IMR-90 (cell line): ENCODE measurements at regions not wholly inside any gene's neighbourhood (a gene's known extent, or its start where the extent isn't known, plus 50 kb on each side); places are given as distances from the start of the nearest gene placed in this dataset.

Experiments
- ATAC-seq: fragments of 200-7000 bp; cut with Tn5 transposase; 2 replicates; pipeline ENCODE4 v1.9.1; 2020; ENCODE audit warnings: low read depth, mild to moderate bottlenecking, moderate library complexity
- BruUV-seq: library from RNA; stranded (reverse); fragments of 400-500 nt; replicated peaks from 2 replicates; lab custom pipeline; 2021; lab: Mats Ljungman, UMichigan
- CTCF ChIA-PET: fragments of 300-600 bp; formaldehyde crosslinking; extraction: SDS; loops from one replicate; lab custom pipeline; 2021; ENCODE audit warnings: antibody characterized with exemption; lab: Yijun Ruan, JAX
- POLR2A ChIA-PET: fragments of 300-600 bp; sonication (Branson Sonifier 250); formaldehyde crosslinking; loops from one replicate; lab custom pipeline; 2022; ENCODE audit warnings: antibody characterized with exemption; ENCODE audit not compliant: unreplicated experiment; lab: Charles Lee
- DNase-seq: peaks from one replicate; pipeline ENCODE4 v3.0.0; 2013
- H2AFZ ChIP-seq: replicated peaks from 2 replicates; pipeline ENCODE3; 2013; ENCODE audit warnings: low read length, mild to moderate bottlenecking; ENCODE audit not compliant: poor library complexity
- H2AK5ac ChIP-seq: 2 replicates; pipeline ENCODE4 v1.6.1; 2013; ENCODE audit warnings: low read depth, low read length, inconsistent platforms
- H2AK9ac ChIP-seq: replicated peaks from 2 replicates; pipeline ENCODE3; 2013; ENCODE audit warnings: mild to moderate bottlenecking, low read depth, low read length, moderate library complexity; ENCODE audit not compliant: poor library complexity
- H2BK120ac ChIP-seq: 2 replicates; pipeline ENCODE4 v1.6.1; 2013; ENCODE audit warnings: low read depth, low read length, inconsistent platforms
- H2BK15ac ChIP-seq: 3 replicates; pipeline ENCODE4 v1.6.1; 2013; ENCODE audit warnings: low read depth, low read length, inconsistent platforms
- H2BK20ac ChIP-seq: 2 replicates; pipeline ENCODE4 v1.6.1; 2013; ENCODE audit warnings: low read depth, mild to moderate bottlenecking, inconsistent platforms, low read length, moderate library complexity
- H2BK5ac ChIP-seq: 2 replicates; pipeline ENCODE4 v1.6.1; 2013; ENCODE audit warnings: mild to moderate bottlenecking, low read depth, low read length, inconsistent platforms; ENCODE audit not compliant: poor library complexity, severe bottlenecking
- H3K14ac ChIP-seq: replicated peaks from 2 replicates; pipeline ENCODE4 v1.6.1; 2013; ENCODE audit warnings: low read depth, low read length, inconsistent platforms
- H3K18ac ChIP-seq: 2 replicates; pipeline ENCODE4 v1.6.1; 2013; ENCODE audit warnings: low read depth, low read length, control low read depth
- H3K23ac ChIP-seq: 2 replicates; pipeline ENCODE4 v1.6.1; 2013; ENCODE audit warnings: low read depth, low read length, inconsistent platforms
- H3K27ac ChIP-seq: 2 replicates; pipeline ENCODE4 v1.5.1; 2013; ENCODE audit warnings: mild to moderate bottlenecking, control low read depth, low read length; ENCODE audit not compliant: insufficient read depth
- H3K27me3 ChIP-seq: 2 replicates; pipeline ENCODE4 v1.6.1; 2013; ENCODE audit warnings: low read length; ENCODE audit not compliant: control insufficient read depth, insufficient read depth
- H3K36me3 ChIP-seq: 2 replicates; pipeline ENCODE4 v1.6.1; 2013; ENCODE audit warnings: low read length, mixed read lengths; ENCODE audit not compliant: control insufficient read depth, insufficient read depth
- H3K4ac ChIP-seq: 2 replicates; pipeline ENCODE4 v1.6.1; 2013; ENCODE audit warnings: low read depth, low read length, inconsistent platforms
- H3K4me1 ChIP-seq: 2 replicates; pipeline ENCODE4 v1.6.1; 2013; ENCODE audit warnings: low read length, mixed read lengths; ENCODE audit not compliant: control insufficient read depth, insufficient read depth
- H3K4me2 ChIP-seq: 2 replicates; pipeline ENCODE4 v1.6.1; 2013; ENCODE audit warnings: low read depth, mild to moderate bottlenecking, control low read depth, low read length, moderate library complexity
- H3K4me3 ChIP-seq: 2 replicates; pipeline ENCODE4 v1.5.1; 2013; ENCODE audit warnings: low read depth, mild to moderate bottlenecking, control low read depth, low read length, moderate library complexity; ENCODE audit not compliant: insufficient read depth
- H3K56ac ChIP-seq: 2 replicates; pipeline ENCODE4 v1.6.1; 2013; ENCODE audit warnings: low read length, inconsistent platforms; ENCODE audit not compliant: insufficient read depth; ENCODE audit errors: extremely low read depth
- H3K79me1 ChIP-seq, 2 experiments: 2 replicates each; pipeline ENCODE4 v1.6.1; 2013; ENCODE audit warnings: low read length in 2 of 2, inconsistent platforms in 1 of 2, low read depth in 1 of 2
- H3K9ac ChIP-seq: 2 replicates; pipeline ENCODE4 v1.6.1; 2013; ENCODE audit warnings: low read depth, low read length, control low read depth
- H3K9me1 ChIP-seq: 2 replicates; pipeline ENCODE4 v1.6.1; 2013; ENCODE audit warnings: low read length, inconsistent platforms; ENCODE audit not compliant: insufficient read depth
- H3K9me3 ChIP-seq: 2 replicates; pipeline ENCODE4 v1.6.1; 2013; ENCODE audit warnings: low read length; ENCODE audit not compliant: control insufficient read depth, insufficient read depth
- H4K20me1 ChIP-seq: 2 replicates; pipeline ENCODE4 v1.6.1; 2013; ENCODE audit warnings: low read length, inconsistent platforms; ENCODE audit not compliant: insufficient read depth
- H4K5ac ChIP-seq: 2 replicates; pipeline ENCODE4 v1.6.1; 2013; ENCODE audit warnings: mild to moderate bottlenecking, low read depth, low read length, control low read depth
- H4K8ac ChIP-seq, 2 experiments: 2 replicates each; pipeline ENCODE4 v1.6.1; 2013; ENCODE audit warnings: low read depth in 2 of 2, low read length in 2 of 2, control low read depth in 1 of 2, inconsistent platforms in 1 of 2
- H4K91ac ChIP-seq: 2 replicates; pipeline ENCODE4 v1.6.1; 2013; ENCODE audit warnings: low read depth, low read length, inconsistent platforms; ENCODE audit not compliant: insufficient read depth
- CEBPB ChIP-seq: IDR thresholded peaks from 2 replicates; pipeline ENCODE4 v1.6.1; 2012; ENCODE audit warnings: low read depth, low read length, improper control_type of control experiment
- ELK1 ChIP-seq: fragments of 150-350 bp; IDR thresholded peaks from 2 replicates; pipeline ENCODE4 v1.6.1; 2016; ENCODE audit warnings: low read depth, mild to moderate bottlenecking, low read length, moderate library complexity, borderline replicate concordance
- FOS ChIP-seq: fragments of 150-350 bp; IDR thresholded peaks from 2 replicates; pipeline ENCODE4 v1.6.1; 2016; ENCODE audit warnings: low read depth, low read length
- MAFK ChIP-seq: IDR thresholded peaks from 2 replicates; pipeline ENCODE4 v1.6.1; 2012; ENCODE audit warnings: low read depth, low read length, improper control_type of control experiment
- MAZ ChIP-seq: IDR thresholded peaks from 2 replicates; pipeline ENCODE4 v1.6.1; 2012; ENCODE audit warnings: low read depth, mild to moderate bottlenecking, low read length, improper control_type of control experiment, moderate library complexity, borderline replicate concordance
- MXI1 ChIP-seq: IDR thresholded peaks from 2 replicates; pipeline ENCODE4 v1.6.1; 2012; ENCODE audit warnings: low read depth, mild to moderate bottlenecking, low read length, moderate library complexity, borderline replicate concordance
- NFE2L2 ChIP-seq: fragments of 150-350 bp; IDR thresholded peaks from 2 replicates; pipeline ENCODE4 v1.6.1; 2016; ENCODE audit warnings: low read depth, mild to moderate bottlenecking, low read length
- POLR2A ChIP-seq: IDR thresholded peaks from 2 replicates; pipeline ENCODE4 v1.6.1; 2012; ENCODE audit warnings: mild to moderate bottlenecking, low read depth, low read length
- RCOR1 ChIP-seq: IDR thresholded peaks from 2 replicates; pipeline ENCODE4 v1.6.1; 2012; ENCODE audit warnings: mild to moderate bottlenecking, low read length, improper control_type of control experiment; ENCODE audit not compliant: insufficient replicate concordance
- RFX5 ChIP-seq: IDR thresholded peaks from 2 replicates; pipeline ENCODE4 v1.8.0; 2012; ENCODE audit warnings: low read depth, mild to moderate bottlenecking, low read length, moderate library complexity
- SMC3 ChIP-seq: fragments of 150-350 bp; IDR thresholded peaks from 2 replicates; pipeline ENCODE4 v1.6.1; 2016; ENCODE audit warnings: low read depth, mild to moderate bottlenecking, antibody characterized with exemption, low read length, moderate library complexity
- dilution Hi-C: fragments of 300-500 bp; cut with HindIII; formaldehyde crosslinking; loops from one replicate; pipeline ENCODE4 v1.14.3; 2018; ENCODE audit warnings: low sequenced_read_pairs; ENCODE audit not compliant: unreplicated experiment
- in situ Hi-C: fragments of 300-500 bp; cut with MboI; formaldehyde crosslinking; loops from 3 replicates; pipeline ENCODE4 v1.14.3; 2019; ENCODE audit warnings: low sequenced_read_pairs, inconsistent platforms, mixed read lengths
- intact Hi-C: fragments of 100-400 bp; cut with micrococcal nuclease; formaldehyde crosslinking; loops from 2 replicates; pipeline ENCODE4 v1.10.0; 2022

- Histone ChIP-seq H3K9me1 (no peaks in the 10 kb centered on the region), H4K20me1 (no peaks in the 10 kb centered on the region), H3K18ac (no peak overlapping the region), H2AK5ac (no peak overlapping the region), H2BK120ac (no peak overlapping the region), H3K36me3 (no peaks in the 10 kb centered on the region), H4K5ac (no peak overlapping the region), H3K27ac (no peak overlapping the region), H3K4me3 (no peak overlapping the region), H2BK20ac (no peak overlapping the region), H4K91ac (no peak overlapping the region), H3K9ac (no peak overlapping the region), H2AK9ac (no peak overlapping the region), H2BK5ac (no peak overlapping the region), H2BK15ac (no peak overlapping the region), H2AFZ (no peak overlapping the region), H3K79me1 (no peaks in the 10 kb centered on the region), H3K27me3 (no peaks in the 10 kb centered on the region), H3K23ac (no peak overlapping the region), H4K8ac (no peak overlapping the region), H3K4ac (no peak overlapping the region), H3K14ac (no peak overlapping the region), H3K9me3 (no peaks in the 10 kb centered on the region), H3K56ac (no peak overlapping the region), H3K4me1 (no peaks in the 10 kb centered on the region), H3K4me2 (no peak overlapping the region)
- TF ChIP-seq MAZ (no peak), CEBPB (no peak), RFX5 (no peak), ELK1 (no peak), MXI1 (no peak), SMC3 (no peak), POLR2A (no peak), RCOR1 (no peak), MAFK (no peak), NFE2L2 (no peak), FOS (no peak)
- ChIA-PET CTCF (no interaction called here), POLR2A (no interaction called here)
- ATAC-seq (no peak), DNase-seq (no peak)
- in situ Hi-C loops = no loop called here
- dilution Hi-C loops = no loop called here
- no TSS peak for BruUV-seq
- intact Hi-C loops = no loop called here
Measured at GRCh38 chr5:125897089-125897488, 526.1 kb upstream of the GRAMD2B start.
